HG03060 (cell line): ENCODE measurements at regions not wholly inside any gene's neighbourhood (a gene's known extent, or its start where the extent isn't known, plus 50 kb on each side); places are given as distances from the start of the nearest gene placed in this dataset.
"Not testable (repeated sequence)": the region's sequence is repeated elsewhere in the genome, so short reads cannot be mapped to it uniquely, and the experiment has no call there.

Experiments
- ATAC-seq: cut with Tn5 transposase; IDR thresholded peaks from one replicate; pipeline ENCODE4 v1.9.1; 2021; ENCODE audit warnings: low read depth, moderate number of reproducible peaks; ENCODE audit not compliant: unreplicated experiment

- no peak for ATAC-seq
Measured at GRCh38 chr13:80189889-80190597, 150.9 kb downstream of the SPRY2 start.

- no peak for ATAC-seq
Measured at GRCh38 chr13:80180740-80181355, 160.1 kb downstream of the SPRY2 start.

GRCh38 chr13:80177327-80177726 lies 163.6 kb downstream of the SPRY2 start:
- no peak for ATAC-seq

- peak; percentile 48 for ATAC-seq
Measured at GRCh38 chr13:80173224-80173623, 167.7 kb downstream of the SPRY2 start.

GRCh38 chr13:80171096-80171495 lies 169.8 kb downstream of the SPRY2 start:
- ATAC-seq: no peak

GRCh38 chr13:80168089-80168850 lies 172.7 kb downstream of the SPRY2 start:
- no peak for ATAC-seq

- ATAC-seq: no peak
Measured at GRCh38 chr13:80166352-80166751, 174.6 kb downstream of the SPRY2 start.

- ATAC-seq: no peak
Measured at GRCh38 chr13:80164462-80164861, 176.5 kb downstream of the SPRY2 start.

- no peak for ATAC-seq
Measured at GRCh38 chr13:80161896-80162295, 179.0 kb downstream of the SPRY2 start.

- ATAC-seq: no peak
Measured at GRCh38 chr13:80161219-80161618, 179.7 kb downstream of the SPRY2 start.

- ATAC-seq: no peak
Measured at GRCh38 chr13:80160110-80160509, 180.8 kb downstream of the SPRY2 start.

- no peak for ATAC-seq
Measured at GRCh38 chr13:80157261-80157932, 183.5 kb downstream of the SPRY2 start.

GRCh38 chr13:80152142-80152541 lies 188.8 kb downstream of the SPRY2 start:
- ATAC-seq: not testable (repeated sequence)

- ATAC-seq: no peak
Measured at GRCh38 chr13:80151016-80151415, 189.9 kb downstream of the SPRY2 start.

- no peak for ATAC-seq
Measured at GRCh38 chr13:80149736-80150135, 191.2 kb downstream of the SPRY2 start.

- ATAC-seq: no peak
Measured at GRCh38 chr13:80145171-80145690, 195.7 kb downstream of the SPRY2 start.

GRCh38 chr13:80144493-80144892 lies 196.4 kb downstream of the SPRY2 start:
- no peak for ATAC-seq

GRCh38 chr13:80141123-80141849 lies 199.6 kb downstream of the SPRY2 start:
- no peak for ATAC-seq

GRCh38 chr13:80140685-80141084 lies 200.2 kb downstream of the SPRY2 start:
- ATAC-seq: no peak

GRCh38 chr13:80139196-80139595 lies 201.7 kb downstream of the SPRY2 start:
- ATAC-seq: no peak
